CD4-positive, alpha-beta T cell treated with Interleukin-15 for 1 hour (primary cell): ENCODE measurements at regions not wholly inside any gene's neighbourhood (a gene's known extent, or its start where the extent isn't known, plus 50 kb on each side); places are given as distances from the start of the nearest gene placed in this dataset.

Experiments
- DNase-seq: peaks from one replicate; pipeline ENCODE4 v3.0.0-alpha.2; 2020

DNA sequence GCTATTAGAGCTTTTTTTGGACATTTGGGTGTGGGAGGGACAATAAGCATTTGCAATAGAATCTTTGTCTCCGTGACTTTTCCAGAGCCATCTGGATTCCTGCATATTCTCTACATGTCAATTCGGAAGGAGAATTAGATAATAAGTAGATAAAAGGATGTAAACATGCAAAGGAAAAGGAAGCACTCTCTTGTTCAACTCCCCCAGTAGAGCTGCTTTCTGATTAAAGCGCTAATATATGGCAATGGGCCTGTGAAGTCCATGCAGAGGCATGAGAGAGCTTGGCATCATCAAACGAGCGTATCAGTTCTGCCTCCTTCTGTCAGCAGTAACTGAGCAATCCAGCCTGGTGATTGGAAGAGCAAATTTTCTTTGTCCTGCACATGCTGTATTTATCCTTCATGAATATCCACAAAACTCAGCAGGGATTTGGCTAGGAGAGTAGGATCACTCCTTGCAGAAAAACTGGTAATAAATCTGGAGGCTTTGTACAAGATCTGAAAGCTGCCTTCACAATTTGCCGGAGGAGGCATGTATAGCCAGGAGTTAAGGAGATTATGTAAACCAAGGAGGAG is 1752.9 kb downstream of the MAT2B start:
- DNase-seq: no peak

DNA sequence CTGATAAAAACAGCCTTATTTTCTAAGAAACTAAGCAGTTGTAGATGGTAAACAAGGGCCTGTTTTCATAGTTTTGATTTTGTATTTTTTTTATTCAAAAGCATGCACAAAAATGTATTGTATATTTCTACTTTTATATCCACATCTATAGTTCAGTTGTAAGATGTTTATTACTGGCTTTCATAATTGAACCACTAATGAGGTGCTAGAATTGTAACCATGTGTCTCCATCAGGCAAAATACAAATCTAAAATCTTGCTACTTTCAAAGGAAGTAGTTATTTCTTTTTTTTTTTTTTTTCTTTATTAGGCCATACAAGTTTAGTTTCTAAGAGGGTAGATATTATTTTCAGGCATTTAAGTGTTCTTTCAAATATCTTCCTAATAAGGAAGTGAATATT is 1755.0 kb downstream of the MAT2B start:
- DNase-seq: no peak

DNA sequence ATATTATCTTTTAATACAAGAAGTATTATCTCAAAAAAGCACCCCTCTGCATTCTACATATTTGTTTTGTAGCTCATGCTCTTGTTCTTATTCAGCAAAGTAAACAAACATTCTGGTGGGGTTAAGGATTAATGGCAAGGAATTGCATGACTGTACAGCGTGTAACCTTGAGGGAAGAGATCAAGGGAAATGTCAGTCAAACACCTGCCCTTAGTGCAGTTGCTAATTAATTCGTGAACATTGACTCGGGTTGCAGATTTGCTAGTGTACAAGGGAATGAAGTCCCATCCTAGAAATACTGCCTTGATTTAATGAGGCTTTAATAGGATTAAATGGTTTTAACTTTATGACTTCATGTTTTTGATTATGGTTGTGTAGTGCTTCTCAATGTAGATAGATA is 1758.1 kb downstream of the MAT2B start:
- DNase-seq: no peak

DNA sequence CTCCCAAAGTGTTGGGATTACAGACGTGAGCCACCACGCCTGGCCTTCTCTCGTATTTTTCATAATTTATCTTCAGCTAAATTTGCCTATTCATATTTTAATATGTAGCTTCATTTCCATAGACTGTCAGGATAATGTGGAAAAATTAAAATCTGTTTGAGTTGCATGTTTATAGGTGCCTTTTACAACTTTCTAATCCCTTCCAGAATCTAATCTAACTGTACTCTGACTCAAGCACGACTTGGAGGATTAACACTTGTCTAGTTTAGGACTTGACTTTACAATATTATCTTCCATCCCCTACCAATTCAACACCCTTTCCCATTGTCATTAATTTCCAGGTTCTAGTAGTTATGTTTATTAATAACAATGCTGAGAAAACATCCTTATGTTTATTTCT is 1761.5 kb downstream of the MAT2B start:
- DNase-seq: no peak

DNA sequence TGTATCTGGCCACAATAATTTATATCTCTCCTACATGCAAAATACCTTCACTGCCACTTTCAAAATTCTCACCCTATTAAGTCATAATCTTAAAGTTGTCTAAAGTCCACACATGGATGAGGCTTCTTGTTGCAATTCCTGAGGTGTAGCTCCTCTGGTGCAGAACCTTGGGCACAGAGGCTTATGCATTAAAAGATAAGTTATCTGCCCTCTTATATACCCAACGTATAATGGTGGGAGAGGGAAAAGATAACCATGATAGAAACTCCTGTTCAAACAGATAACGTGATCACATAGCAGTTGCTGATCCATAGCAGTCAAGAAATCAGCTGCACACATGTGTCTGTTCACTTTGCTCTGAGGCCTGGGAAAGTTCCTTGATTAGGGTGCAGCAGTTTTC is 1767.0 kb downstream of the MAT2B start:
- DNase-seq: no peak

DNA sequence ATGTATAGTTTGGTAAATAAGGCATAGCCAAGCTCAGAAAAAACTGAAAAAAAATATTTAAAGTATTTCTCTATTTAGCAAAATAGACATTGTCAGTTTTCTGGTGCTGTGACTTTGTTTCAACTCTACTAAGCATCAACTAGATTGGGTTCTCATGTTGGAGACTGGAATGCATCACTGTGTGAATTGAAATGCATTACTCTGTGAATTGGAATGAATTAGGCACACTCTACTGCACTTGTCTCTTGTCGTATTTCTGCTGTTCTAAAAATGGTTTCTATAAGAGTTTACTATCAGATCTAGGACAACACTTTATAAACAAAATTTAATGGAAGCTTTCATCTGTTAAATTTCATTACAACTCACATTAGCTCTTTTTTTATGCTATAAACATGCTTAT is 1772.2 kb downstream of the MAT2B start:
- DNase-seq: no peak

DNA sequence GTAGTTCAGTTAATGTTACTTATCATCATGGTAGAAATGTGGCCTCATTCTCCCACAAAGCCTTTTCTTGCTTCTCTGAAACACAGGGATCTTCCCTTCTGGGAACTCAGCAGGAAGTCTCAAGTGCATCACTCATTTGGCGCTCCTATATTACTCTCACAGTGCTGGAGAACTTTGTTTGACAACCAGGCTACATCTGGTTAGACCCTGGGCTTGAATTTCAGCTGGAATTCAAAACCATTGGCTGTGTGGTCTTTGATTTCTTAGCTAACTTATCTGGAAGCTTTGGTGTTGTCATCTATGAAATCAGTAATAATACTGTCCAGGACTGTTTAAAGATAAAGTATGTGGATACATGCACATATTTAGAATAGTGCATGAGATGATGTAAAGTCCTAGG is 1777.1 kb downstream of the MAT2B start:
- DNase-seq: no peak

DNA sequence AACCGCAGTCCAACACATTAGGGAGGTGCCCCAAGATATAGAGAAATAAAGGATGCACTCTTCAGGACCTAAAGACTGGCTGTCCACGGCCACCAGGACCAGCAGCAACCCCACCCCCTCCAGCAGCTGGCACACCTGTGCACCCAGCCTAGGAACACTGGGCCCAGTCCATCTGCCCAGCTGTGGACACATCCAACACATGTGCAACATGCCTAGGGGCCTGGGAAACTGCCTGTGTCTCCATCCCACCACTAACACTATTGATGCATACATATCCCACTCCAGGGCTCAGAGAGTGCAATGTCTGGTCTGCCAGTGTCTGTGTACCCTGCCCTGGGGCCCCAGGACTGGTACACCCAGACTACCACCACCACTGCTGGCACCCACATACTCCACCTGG is 1781.3 kb downstream of the MAT2B start:
- no peak for DNase-seq

DNA sequence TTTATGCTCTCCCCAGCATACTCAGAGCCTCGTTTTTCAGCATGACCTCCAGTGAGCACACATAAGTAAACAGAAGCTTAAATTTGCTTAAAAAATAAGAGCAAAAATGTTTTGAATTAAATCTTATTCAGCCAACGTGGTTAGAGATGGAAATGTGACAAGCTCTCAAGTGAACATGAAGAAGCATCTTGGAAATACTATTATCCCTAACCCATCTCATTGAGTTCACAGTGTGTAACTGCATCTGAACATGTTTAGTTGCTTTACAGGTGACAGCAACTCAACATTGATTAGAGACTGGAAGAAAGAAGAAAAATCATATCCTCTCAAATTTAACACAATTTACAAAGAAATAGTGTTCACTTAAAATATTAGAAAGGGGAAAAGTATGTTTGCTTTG is 1785.1 kb downstream of the MAT2B start:
- no peak for DNase-seq

DNA sequence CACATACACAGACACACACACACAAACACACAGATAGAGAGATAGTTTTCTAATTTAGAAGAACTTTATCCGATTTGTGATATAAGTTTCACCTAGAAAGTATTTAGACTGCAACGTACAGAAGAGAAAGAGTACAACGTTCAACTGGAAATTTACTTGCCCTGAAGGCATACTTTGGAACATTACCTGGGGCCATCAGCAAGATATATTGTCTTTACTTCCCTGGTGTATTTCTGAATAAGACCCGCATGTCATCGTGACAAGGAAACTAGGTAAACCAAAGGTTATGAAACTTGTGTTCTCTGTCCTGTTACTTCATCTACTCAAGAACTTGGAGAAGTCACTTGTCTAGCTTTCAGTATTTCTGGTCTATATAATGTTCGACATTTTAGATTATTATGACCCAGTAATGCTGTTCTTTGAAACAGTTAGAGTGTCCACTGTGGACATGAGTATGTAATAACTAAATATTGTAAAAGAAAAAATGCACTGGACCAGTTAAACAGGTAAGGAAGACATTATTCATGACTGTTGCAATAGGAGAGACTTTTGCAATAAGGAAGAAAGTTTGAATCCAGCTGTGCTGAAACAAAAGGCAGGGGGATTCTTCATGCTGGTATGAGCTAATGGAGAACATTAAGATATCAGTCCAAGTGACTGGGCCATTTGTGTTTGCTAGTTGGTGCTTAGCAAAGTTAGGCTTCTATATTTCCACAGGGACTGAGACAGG is 1791.1 kb downstream of the MAT2B start:
- no peak for DNase-seq

DNA sequence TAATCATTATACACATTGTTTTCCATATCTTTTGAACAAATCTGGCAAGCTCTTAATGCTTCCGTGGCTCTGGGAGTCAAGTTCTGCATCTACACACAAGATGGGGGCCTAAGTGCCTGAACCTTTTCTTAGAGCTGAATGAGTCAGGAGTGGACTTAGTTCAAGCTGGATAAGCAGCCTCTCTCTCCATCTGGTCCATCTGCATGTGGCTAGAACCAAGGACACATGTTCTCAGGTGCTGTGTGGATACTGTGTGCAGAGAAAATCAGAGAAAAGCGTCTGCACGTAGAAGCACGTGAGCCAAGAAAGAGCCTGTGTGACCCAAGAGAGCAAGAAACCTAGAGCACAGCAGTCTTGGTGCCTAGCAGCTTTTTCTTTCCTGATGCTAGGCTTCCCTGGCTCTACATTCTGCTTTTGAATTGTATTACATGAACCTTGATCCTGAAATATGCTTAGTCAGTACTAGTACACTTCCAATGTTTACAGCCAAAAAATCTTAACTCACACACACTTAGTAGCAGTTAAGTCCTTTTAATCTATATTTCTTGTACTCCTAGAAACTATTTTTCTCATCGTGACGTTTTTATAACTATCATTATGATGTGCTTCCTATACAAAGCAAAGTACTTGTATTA is 1798.9 kb downstream of the MAT2B start:
- no peak for DNase-seq

DNA sequence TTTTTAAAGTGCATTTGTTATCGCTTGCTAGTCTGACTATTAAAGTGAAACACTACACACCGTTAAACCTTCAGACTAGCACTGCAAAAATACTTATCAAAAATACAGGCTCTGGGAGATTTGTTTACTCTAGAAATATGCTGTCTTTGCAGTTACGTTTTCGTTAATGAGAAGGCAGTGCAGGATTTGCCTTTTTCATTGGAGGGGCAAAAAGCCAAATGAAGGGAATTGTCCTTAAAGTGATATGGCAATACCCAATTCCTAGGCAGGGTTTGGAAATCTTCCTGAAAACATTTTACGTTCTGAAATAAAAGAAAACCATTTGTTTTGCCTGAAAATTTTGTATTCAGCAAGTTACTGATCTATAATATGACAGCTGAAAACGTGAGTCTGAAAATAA is 1800.2 kb downstream of the MAT2B start:
- DNase-seq: no peak

DNA sequence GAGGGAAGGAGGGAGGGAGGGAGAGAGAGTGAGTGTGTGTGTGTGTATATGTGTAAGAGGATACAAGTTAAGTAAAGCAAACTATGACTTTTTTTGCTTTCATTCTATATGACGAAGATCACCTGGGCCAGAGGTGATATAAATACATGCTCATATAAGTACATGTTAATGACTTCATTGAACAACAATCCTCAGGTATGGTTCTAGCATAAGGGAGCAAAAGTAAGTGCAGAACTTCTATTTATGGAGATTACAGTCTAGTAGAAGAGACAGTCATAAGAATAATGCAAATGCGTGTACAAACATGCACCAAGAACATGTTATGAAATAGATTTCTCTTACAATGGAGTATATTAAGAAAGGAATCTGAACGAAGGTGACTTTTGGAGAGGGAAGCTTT is 1804.0 kb downstream of the MAT2B start:
- no peak for DNase-seq

DNA sequence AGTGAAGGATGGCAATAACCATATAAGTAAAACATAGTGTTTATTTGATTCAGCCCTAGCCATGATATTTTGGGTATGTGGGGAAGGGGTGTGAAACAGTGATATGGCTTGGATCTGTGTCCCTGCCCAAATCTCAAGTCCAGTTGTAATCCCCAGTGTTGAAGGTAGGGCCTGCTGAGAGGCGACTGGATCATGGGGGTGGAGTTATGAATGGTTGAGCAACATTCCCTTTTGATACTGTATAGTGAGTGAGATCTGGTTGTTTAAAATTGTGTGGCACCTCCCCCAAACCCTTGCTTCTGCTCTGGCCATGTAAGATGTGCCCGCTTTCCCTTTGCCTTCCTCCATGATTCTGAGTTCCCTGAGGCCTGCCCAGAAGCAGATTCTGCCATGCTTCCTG is 1804.6 kb downstream of the MAT2B start:
- DNase-seq: no peak

DNA sequence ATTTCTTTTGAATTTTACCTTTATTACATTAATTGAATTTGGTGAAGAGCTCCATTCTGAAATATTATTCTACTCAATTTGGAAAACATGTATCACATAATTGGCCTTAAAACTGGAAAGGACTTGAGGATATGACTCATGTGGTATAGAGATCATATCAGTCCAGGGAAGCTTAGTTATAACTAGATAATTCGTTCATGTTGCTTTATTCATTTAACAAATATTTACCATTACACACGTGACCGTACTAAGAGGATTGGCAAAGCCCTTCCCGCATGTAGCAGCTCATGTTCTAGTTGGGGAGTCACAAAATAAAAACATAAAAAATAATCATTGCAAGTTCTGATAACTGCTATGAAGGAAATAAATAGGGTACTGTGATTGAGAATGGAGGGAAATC is 1816.5 kb downstream of the MAT2B start:
- no peak for DNase-seq

DNA sequence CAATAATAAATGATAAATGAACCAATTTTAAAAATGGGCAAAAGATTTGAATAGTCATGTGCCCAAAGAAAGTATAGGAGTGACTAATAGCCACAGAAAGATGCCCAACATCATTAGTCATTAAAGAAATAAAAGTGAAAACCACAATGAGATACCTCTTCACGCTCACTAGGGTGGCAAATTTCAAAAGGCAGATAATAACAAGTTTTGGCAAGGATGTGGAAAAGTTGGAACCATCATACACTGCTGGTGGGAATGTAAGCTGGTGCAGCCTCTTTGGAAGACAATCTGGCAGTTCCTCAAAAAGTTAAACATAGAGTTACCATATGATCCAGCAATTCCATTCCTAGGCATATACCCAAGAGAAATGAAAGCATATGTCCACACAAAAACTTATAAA is 1819.8 kb downstream of the MAT2B start:
- DNase-seq: no peak

DNA sequence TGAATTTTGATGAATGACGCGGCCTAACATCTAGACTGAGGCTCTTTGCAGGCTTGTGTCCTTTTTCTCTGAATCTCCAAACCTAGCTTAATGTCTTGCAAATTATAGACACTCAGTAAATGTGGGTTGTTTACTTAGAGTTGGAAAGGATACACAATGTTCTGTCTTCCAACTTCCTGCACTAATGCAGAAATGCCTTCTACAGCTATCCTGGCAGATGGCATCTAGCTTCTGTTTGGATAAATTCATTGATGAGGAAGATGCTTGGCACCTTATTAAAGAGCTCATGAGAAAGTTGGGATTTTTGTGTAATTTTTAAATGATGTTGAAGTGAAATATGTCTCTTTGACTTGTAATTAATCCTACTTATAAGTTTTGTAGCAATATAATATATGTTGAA is 1822.2 kb downstream of the MAT2B start:
- no peak for DNase-seq

DNA sequence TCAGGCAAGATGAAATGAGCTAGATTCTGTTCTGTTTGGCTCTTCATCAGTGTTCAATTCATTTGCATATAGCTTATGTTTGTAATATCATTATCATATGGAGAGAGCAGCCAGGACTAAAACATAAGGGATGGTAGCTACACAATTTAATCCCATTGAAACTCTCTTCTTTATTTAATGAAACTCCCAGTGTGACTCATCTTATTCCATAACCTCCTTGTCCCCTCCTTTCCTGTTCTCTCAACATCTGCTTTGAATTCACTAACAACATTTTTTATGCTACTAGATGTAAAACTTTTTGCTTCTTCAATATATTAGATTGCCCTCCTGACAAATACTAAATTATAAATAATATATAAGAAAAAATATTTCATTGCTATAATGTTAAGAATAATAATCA is 1823.4 kb downstream of the MAT2B start:
- no peak for DNase-seq

DNA sequence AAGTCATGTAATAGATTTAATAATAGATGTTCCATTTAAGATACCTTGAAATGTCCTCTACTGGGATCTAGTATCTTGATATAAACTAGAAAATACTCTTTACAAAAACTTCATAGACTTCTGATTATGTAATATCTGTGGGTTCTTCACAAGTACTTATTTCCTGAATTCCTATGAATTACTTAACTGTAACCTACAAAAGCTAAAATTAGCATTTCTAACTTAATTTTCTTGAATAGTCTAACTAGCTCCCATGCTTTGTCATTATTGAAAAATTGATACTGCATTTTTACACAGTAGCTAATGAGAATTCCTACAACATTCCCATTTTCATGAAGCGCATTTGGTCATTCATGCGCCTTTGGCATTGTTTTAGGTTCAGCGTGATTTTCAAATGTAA is 1828.2 kb downstream of the MAT2B start:
- DNase-seq: no peak

DNA sequence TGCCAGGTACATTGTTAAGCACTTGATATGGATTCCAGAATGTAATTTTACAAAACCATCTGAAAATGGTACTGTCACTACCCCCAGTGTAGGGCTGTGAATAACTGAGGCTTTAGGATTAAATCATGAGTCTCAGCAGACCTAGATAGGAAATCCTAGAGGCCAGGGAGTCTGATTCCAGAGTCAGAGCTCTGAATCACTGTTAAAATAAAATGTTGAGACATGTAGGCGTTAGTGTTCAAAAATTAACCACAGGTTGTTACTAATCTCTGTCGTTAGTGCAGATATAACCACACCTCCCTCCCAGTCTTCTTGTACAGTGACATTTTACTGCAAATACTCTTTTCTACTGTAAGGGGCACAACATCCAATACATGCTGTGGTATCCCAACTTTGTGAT is 1828.8 kb downstream of the MAT2B start:
- DNase-seq: no peak

DNA sequence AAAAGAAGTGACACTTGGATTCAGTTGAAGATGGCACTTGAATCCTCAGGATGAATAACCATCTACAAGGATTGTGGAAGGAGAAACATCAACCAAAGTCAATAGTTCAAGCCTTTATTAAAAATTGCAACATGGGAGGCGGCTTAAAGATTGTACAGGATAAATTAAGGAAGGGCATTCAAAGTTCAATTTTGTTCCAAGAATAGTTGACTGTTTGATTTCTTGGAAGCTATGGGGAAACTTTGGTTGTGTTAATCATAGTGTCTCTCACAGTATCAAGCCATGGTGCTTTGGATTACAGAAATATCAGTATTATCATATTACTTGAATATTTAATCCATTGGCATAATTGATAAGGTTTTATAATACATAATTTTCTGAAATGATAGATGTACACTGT is 1844.3 kb downstream of the MAT2B start:
- DNase-seq: no peak

DNA sequence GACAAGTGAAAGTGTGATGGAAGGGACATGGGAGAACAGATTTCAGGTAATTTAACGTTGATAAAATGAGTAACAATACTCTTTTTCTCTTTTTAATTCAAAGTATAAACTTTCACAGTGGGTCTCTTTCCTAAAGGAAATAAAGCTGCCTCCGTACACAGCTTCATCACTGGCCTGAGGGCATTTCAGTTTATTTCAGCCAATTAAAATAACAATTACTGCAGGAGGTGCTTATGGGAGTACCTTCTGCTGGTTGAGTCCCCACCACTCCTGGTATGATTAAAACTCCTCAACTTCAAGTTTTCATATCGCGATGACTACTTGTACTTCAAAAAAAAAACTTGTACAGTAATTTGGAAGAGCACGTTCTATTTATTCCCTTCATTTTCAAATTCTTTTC is 1845.9 kb downstream of the MAT2B start:
- DNase-seq: no peak

DNA sequence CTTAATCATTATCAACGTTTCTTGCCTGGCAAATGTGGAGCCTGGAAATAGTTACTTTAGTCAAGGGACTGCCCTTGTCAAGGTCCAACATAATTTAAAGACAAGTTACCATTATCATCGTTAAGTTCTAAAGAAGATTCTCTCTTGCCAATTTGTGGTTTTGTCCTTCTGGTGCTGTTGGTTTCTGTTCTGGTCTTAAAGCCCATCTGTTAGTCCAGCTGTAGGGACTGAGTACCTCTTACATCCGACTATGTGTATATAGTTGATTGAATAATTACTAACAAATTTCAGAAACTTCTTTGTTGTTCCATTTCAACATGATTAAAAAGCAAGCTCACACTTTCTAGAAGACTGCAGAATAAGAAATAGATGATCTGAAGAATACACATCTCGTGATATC is 1854.9 kb downstream of the MAT2B start:
- no peak for DNase-seq

DNA sequence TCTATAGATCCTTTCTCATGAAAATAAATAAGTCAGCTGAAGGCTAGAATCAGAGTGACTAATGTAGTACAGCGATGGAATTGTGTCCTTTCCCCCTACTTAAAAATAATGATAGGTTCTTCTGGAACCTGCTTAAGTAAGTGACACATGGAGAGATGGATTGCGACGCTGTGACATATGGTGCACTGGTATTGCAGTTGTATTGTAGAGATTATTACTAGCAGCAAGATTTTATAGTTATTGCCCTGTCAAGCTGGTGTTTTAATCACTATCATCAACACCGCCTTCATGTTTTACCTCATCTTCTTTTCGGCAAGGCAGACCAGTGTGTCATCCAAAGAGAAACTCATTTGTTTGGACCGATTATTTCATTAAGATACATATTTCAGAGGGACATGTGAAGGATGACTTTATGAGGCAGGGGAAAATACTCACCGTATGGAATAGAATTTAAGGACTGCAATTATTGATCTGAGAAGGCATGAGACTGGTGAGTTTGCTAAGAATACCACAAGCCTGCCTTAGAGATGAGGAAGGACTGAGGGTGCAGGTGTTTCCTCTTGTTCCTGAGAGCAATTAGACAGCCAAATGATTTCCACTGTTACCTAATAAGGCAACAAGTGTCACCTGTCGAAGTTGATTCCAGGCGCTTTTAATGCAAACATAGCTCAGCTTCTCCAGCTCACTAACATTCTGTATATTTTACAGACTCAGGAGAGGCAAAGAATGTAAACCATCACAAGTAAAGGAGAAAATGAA is 1855.5 kb downstream of the MAT2B start:
- DNase-seq: no peak
